Right lung (tissue), 2 donors: ENCODE measurements at regions not wholly inside any gene's neighbourhood (a gene's known extent, or its start where the extent isn't known, plus 50 kb on each side); places are given as distances from the start of the nearest gene placed in this dataset.

ENCODE experiments used
- DNase-seq, 2 donors: peaks; one replicate each; pipeline ENCODE4 v3.0.0-alpha.2; 2013

DNA sequence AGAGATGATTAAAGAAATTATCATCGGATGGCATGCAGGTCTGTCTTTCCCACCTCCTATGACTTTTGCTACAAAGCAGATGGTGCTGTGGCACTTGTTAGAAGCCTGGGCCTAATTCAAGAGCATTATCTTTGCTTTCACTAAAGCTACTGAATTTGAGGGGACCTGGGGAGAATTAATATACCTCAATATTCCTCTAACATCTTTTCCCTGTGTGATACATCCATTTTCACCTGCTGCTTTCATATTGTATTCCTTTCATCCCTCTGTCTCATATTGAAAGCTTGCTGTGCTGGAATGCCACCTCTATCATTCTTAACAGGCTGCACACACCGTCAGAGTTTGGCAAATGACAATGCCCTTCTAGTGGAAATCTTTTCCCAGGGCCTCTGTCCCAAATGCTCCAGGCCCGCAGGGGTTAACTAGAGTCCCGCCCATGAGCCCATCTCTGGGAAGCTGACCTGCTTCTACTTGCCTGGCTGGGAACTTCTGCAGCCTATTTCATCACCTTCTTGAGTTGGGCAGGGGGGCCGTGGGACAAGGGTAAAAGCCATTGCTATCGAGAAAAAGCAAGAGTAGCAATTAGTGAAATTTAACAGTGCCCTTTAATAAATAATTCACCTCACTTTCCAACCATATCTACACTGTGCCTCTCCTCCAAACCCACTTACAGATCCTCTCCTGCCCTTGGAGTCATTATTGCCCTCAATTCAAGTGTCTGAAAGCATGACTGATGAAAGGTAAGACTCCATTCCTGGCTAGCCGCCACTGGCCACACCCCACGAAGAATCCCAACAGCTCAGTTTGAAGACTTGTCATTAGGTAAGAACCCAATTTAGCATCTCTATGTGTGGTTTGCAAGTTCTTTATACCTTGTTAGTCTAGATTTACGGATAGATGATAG lies 126.7 kb upstream of the BTG1 start:
- no peak for DNase-seq

DNA sequence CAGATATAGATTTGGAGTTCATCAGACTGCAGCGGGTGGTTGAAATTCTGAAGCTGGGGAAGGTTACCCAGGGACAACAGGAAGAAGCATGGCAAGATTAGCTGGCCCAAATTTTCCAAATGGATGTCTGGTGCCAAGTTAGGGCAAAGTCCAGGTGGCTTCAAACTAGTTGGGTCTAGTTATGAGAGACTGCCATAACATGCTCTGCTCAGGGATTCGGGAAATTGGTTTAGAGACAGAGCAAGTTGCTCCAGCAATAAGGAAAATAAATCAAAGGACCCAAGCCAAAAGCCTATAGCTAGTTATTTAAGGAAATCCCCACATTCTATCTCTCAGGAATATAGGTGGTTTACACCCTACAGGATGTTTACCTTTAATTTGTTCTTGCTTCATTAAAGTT lies 125.7 kb upstream of the BTG1 start:
- DNase-seq = no peak

DNA sequence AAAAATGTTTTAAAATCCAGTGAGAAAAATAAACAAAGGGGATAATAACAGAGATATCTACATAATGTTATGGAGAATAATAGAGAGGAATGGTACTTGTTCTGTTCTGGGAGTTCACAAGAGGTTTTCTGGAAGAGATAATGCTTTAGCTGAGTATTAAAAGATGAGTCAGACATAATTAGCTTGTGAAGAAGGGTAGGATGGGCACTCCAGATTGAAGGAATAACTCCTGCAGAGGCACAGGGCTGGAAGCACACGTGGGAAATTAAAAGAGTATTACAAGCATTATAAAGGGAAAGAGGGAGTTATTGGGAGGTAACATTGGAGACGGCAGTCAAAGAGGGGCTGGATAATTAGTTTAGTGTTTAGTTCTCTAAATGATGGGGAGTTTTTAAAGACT lies 124.9 kb upstream of the BTG1 start:
- no peak for DNase-seq

DNA sequence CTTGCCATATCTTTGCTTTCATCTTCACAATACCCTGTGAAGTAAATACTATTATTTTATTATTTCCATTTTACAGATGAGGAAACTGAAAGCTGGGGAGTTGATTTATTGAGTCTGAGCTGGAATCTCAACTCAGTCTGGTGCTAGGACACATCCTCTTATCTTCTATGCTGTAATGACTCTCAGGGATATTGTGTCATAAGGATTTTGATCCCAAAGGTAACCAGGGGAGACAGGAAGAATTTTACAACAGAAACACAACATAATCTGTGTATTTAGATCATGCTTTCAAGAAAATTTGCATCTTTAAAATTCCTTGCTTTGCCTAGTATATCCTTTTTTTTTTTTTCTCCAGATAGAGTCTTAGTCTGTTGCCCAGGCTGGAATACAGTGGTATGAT lies 123.3 kb upstream of the BTG1 start:
- no peak for DNase-seq

DNA sequence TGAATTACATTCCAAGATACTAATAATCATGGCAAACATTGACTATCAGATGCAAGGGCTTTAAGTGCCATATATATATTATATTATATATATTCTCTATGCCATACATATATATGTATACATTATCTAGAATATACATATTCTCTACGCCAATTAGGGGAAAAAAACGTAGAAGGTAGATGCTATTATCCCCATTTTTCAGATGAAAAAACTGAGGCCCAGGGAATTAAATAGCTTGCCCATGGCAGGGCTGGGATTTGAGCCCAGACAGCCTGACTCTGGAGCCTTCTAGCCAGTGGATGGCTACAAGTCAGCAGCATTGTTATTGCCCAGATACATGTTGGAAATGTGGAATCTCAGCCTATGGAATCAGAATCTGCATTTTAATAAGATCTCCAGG lies 116.0 kb upstream of the BTG1 start:
- DNase-seq = no peak

DNA sequence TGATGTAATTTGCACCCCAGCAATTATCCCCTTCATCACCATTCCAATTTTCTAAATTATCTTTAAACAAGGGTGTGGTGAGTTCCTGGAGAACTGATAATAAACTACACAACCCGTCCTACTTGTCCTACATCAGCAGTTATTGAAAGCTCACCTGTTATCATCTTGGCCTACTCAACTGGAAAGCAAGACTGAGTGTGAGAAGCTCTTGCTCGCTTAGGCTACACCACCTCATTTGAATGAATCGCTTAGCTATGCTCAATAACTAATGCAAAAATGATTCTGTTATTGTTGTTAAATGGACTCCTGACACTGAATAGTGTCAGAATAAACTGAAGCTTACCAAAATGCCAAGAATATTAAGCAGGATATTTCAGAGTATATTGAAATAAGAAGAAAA lies 115.4 kb upstream of the BTG1 start:
- DNase-seq = no peak

DNA sequence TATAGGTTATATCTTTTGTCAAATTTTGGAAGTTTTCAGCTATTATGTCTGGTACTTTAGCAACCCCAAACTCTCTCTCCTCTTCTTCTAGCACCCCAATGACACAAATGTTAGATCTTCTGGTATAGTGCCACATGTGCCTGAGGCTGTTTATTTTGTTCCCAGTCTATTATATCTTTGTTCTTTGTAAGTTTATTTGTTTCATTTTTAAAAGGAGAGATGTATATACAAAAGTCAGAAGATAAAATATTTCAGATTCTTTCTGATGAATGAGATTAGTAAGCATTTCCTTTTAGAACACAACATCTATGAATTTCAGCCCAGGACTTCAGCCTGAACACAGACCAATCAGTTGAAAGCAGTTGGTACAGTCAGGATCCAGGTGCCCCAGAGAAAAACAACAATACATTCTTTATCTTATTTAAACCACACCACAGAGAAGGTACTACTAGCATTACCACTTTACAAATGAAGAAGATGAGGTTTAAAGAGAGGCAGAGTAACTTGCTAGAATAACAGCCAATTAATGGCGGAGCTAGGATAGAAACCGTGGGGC lies 114.1 kb upstream of the BTG1 start:
- no peak for DNase-seq

DNA sequence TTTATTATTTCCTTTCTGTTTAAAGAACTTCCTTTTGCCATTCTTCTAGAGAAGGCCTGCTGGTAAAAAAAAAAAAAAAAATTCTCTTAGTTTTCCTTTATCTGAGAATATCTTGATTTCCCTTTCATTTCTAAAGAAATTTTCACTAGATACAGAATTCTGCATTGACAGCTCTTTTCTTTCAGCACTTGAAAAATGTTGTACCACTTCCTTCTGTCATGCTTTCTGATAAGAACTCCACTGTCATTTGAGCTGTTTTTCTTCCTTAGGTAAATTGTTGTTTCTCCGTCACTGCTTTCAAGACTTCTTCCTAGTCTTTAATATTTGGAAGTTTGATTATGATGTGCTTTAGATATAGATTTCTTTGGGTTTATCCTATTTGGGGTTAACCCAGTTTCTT lies 113.6 kb upstream of the BTG1 start:
- no peak for DNase-seq

DNA sequence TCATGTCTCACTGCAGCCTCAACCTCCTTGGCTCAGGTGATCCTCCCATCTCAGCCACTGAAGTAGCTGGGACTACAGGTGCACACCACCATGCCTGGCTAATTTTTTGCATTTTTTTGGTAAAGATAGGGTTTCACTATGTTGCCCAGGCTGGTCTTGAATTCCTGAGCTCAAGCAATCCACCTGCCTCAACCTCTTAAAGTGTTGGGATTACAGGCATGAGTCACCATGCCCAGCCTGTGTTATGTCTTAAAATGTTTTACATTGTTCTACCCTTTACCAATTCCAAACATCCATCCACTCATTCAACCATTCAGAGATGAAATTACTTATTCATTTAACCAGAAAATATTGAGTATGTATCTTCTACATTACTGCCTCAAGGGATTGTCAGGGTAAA lies 111.6 kb upstream of the BTG1 start:
- no peak for DNase-seq

DNA sequence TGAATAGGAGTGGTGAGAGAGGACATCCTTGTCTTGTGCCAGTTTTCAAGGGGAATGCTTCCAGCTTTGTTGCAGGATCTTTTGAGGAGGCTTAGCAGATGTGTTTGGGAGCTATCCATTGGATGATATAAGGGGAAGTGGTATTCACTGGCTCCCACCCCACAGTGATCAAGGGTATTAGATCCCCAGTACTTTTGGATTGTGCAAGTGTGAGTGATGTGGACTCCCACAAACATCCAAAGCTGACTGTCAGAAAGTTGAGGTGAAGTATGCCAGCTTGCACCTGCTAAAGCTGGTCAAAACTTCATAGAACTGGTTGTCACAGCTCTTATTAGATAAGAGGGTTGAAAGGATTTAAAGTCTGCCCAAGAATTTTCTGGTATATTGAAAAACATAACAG lies 110.1 kb upstream of the BTG1 start:
- no peak for DNase-seq

DNA sequence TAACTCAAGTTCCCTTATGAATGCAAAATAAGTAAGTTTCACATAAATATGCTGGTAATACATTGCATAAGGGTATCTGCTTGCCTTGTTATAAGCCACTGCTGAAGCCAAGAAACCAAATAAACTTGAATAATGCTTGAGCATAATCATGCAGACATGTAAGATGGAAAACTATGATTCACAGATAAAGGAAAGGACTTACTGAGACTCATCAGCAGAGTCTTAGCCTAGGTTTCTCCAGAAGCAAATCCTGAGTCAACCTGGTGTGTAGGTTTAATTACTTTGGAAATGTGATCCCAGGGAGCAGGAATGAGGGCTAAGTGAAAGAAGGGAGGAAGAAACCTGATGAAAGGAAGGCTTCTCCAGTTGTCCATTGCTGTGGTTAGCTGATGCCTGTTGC lies 107.7 kb upstream of the BTG1 start:
- DNase-seq = no peak

DNA sequence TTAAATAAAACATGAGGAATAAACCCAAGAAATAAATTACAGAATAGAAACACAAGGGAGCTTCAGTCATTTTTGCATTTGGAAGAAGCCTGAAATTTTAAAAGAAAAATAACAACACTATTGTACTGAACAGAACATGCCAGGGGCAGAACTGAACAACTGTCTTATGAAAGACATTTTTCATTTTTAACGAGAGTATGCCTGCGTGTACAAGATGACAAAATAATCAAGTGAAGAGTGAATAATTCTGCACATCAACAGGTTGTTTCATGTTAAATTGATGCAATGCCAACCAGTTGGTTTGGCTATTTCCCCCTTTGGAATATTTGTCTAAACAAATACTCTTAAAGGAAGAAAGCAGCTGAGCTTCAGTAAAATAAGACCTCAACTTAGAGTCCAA lies 103.3 kb upstream of the BTG1 start:
- DNase-seq = no peak

DNA sequence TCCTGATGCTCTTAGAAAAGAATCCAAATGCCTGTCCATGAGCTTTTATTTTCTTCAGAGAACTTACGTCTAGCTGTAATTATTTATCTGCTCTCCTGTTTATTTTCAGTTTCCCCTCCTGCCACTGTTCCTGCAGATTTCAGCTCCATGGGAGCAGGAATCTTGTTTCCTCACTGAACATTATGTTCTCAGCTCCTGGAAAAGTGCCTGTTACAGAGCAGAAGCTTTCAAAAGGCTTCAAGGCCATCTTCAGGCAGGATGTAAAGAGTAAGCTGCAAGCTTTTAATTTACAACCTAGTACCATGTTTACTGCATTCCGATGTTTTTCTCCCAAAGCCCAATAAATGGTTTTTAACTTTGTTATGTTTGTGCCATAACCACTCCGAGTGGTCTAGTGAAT lies 98.4 kb upstream of the BTG1 start:
- DNase-seq = peak; percentile 51 to 53

DNA sequence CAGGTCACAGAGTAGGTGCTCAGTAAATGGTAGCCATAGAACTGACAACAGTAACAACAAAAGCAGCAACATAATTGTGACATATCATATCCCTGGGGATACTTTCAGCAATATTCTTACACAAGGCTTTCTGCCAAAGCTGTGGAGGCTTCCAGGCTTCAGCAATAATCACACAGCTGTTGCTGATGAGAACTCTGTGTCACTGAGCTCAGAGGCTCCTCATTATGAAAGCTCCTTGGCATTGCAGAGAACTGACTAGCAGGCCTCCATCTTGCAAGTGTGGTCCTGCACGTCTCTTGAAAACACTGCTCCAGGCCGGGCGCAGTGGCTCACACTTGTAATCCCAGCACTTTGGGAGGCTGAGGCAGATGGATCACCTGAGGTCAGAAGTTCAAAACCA lies 97.3 kb upstream of the BTG1 start:
- peak; percentile 81 to 83 for DNase-seq

DNA sequence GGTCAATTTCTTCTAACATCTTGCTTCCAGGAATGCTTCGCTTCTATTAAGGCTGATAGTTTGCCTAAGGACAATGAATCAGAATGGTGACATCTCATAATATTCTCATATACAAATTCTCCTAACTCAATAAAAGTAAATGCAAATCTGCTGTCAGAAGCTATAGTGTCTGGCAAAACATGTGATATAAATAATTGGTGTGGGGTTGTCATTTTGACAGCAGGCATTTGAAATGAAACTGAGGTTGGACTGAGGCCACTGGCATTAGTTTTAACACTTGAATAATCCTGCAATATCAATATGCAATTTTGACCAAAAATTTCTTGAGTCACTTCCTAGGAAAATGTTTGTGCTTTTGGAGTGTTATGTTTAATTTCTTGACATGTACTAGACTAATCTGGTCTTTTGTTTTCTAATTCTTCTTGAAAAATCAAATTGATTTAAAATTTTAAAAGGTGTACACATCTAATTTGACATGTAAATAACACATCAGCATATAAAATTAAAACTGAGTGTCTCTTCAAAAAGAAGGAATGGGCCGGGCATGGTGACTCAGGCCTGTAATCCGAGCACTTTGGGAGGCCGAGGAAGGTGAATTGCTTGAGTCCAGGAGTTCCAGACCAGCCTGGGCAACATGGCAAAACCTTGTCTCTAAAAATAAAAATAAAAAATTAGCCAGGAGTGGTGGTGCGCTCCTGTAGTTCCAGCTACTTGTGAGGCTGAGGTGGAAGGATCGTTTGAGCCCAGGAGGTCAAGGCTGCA lies 92.3 kb upstream of the BTG1 start:
- no peak for DNase-seq

DNA sequence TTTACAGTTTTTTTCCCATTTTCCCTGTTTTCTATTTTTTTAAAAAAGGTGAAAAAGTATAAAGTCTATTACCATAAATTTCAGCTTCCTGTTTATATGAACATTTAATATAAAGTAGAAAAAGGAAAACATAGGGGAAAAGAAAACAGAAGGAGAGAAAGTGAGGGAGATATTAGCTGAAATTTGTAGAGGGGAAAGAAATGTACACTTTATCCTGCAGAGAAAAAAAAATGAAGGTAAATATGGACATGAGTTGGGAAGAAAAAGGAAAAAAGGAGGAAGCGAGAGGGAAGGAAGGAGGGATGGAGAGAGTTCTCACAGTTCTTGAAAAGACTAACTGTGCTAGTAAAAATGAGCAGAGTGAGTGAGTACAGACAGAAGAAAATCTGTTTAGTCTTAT lies 91.6 kb upstream of the BTG1 start:
- DNase-seq = no peak

DNA sequence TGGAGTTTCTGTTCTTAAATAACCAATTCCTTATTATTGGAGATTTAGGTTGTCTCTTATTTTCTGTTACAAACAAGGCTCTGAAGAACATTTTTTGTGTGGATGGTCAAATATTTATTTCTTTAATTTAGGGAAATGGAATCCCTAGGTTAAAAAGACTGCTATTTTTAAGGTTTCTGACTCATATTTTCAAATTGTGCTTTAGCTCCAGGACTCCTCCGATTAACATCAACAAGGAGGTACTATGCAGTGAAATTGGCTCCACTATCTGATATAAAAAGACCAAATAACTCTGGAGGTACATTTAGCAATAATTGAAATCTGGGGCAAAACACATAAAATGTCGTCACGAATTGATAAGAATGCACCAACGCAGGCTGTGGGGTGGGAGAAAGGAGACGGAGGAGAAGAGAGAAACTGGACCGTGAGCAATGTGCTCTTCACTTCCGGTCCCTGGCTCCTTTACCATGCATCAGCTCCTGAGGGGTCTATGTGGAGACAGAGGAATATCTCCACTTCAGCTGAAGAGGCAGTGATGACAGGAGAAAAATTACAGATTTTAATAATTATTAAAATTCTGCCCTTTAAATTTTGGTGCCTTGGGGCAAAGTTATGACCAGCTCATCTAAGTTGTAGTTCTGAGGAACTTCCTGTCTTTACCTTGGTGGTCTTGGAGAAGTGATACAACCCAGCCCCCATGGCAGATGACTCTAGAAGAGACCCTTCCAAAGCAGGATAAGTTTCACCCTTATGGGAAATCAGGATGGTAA lies 90.2 kb upstream of the BTG1 start:
- no peak for DNase-seq

DNA sequence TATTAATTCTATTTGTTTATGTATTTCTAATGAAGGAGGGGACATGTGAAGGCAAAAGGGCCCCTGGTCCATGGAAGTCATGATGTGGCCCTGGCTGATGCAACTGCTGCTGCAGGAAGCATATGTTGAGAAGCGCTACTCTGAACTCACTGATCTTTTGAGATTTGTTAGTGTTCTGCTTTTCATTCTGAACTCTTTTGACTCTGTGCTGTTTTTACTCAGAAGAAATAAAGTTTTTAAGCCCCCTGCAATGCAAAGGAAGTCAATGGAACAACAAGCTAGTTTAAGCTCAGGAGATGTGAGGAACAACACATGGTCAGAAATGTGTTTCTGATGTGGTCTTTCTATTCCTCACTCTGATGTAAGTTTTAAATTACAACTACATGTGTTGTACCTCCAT lies 88.9 kb upstream of the BTG1 start:
- DNase-seq = no peak

DNA sequence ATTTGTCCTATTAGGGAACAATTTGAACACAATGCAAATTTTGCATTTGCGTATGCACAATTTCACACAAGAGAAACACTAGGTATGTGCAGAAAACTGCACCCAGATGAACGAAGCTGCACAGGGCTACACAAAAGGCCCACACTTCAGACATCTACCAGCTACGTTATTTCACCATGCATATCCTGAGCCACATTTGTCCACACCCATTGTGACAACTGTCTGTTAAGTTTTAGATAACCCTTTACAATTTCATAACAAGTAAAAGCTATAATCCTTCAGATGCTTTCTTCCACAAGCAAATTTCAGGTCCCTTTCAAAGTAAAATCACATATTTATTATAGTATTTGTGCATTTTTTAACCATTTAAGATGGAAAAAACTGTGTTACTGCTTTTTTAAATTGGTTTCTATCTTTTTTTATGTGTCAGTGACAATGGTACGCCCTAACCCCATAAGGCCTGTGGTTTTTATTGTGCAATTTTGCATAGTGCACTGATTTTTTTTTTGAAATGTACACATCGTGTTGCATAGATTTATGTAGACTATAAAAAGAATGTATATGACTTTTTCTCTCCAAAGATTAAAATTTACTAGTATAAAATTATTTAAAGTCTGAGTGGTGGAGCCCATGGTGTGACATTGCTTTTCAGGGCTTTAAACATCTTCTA lies 87.8 kb upstream of the BTG1 start:
- DNase-seq = no peak

DNA sequence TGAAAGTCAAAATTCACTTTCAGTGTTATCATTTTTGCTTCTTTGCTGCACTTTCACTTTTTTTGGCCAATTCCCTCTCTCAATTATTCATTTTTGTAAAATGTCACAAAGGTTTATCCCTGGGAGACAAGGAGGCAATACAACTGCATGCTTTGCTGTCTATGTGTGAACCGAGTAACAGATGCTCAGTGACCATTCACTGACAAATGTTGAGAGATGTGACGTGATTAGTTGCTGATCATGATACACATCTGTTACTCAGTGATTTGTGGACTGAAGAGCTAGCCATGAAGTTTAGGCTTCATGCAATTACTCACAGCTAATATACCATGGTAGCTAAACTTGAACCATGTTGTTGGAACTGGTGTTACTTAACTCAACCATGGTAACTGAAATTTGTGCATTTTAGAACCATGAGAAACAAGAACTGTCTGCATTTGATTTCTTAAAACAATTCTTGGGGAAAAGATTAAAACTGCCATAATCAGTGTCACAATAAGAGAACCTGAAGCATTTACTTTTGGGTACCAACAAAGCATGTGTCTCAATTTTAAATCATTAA lies 86.8 kb upstream of the BTG1 start:
- peak; percentile 57 to 67 for DNase-seq

DNA sequence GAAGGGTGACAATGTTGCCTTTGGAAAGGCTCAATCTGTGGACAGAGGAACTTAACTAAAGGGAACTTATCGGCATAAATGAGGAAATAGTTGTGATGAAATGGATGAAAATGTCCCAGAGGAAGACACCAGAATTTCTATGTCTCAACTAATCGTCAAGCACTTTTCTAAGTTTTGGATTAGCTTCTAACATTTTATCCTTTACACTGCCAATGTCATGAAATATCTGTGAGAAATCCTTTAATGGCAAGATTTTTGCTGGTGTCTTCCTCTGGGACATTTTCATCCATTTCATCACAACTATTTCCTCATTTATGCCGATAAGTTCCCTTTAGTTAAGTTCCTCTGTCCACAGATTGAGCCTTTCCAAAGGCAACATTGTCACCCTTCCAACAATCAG lies 86.3 kb upstream of the BTG1 start:
- peak; percentile 70 to 82 for DNase-seq
